Effector CD4-positive, alpha-beta T cell (primary cell): ENCODE measurements at regions not wholly inside any gene's neighbourhood (a gene's known extent, or its start where the extent isn't known, plus 50 kb on each side); places are given as distances from the start of the nearest gene placed in this dataset.
"Not testable (repeated sequence)": the region's sequence is repeated elsewhere in the genome, so short reads cannot be mapped to it uniquely, and the experiment has no call there.

Experiments
- DNase-seq: peaks from one replicate; pipeline ENCODE4 v3.0.0-alpha.2; 2020

DNA sequence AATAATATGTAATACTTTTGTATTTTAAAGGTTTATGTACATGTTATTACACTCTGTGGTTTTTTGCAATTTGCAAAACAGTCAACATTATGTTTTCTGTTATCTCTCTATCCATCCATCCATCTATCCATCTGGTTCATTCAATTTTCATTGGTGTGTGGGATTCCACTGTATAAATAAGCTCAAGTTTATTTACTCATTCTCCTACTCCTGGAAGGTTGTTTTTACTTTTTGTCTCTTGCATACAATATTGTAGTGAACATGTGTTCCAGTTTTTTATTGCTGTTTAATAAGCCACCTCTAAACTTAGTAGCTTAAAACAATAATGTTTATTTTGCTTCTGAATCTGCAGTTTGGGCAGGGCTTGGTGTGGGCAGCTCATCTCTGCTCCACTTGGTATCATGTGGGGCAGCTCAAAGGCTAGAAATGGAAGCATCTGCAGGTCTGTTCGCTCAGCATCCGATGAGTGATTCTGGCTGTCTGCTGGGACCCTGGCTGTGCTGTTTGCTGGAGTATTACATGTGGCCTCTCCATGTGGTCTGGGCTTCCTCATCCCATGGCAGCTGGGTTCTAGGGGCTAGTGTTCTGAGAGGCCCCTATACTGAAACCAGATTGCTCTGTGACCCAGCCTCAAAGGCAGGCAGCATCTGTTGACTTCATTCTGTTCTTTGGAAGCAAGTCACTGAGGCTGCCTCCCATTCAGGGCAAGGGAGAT, 98.8 kb downstream of the SLC25A47 start:
- no peak for DNase-seq

DNA sequence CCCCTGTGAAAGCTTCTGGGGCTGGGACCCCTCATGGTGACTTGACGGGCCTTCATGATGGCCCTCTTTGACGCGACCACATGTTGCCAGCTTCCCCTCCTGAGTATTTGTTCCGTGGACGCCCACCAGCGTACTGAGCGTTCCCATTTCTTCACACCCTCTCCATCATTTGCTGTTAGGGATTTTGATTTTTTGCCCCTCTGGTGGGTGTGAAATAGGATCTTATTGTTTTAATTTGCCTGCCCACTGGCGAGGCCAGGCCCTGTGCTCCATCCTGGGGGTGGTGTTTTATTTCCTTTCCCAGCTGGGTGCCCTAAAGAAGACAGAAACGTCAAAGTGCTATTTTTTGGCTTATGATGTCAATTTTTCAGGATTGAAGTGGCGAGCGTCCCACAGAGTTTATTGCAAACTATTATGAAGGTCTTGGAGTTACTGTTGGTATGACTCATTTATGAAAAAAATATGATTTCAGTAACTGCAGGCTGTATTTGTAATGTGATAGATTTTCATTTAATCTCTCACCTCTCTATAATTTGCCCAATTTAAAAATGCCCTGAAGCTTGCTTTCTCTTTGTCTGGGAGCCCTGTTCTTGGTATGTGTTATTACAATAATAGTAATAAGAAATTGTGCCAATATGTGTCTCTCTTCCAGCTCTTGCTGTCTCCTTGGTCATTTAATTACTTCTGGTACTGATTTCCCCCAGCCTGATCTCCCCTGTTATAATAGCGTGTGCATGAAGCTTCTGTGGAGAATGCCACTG, 99.6 kb downstream of the SLC25A47 start:
- DNase-seq: no peak

DNA sequence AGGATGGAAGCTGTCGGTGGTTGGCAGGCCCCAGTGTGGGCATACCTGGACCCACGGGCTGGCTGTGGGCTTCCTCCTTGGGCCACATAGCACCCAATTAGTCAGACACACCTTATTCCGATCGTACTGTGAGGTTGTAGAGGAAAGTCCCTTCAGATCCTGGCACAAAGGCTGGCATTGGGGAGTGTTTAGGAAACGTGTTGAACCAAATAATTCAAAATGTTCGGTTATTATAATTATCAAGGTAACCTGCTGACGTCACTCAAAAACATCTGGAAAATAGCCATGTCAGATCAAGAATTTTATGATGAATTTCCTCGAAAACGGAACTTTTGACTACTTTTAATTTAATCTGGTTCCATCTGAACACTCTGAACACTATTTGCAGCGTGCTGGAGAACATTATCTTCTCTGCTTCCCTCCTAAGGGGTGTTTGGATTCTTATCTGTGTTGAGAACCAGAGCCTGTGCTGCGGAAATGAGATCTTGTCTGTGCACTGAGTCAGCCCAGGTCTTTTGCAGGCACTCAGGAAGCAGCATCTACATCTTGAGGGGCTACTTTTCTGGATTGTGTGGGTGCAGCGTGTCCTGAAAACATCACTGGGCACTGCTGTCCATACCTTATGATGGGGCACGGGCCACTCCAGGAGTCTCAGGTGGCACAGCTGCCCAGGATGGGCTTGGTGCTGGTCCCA, 100.3 kb downstream of the SLC25A47 start:
- no peak for DNase-seq

DNA sequence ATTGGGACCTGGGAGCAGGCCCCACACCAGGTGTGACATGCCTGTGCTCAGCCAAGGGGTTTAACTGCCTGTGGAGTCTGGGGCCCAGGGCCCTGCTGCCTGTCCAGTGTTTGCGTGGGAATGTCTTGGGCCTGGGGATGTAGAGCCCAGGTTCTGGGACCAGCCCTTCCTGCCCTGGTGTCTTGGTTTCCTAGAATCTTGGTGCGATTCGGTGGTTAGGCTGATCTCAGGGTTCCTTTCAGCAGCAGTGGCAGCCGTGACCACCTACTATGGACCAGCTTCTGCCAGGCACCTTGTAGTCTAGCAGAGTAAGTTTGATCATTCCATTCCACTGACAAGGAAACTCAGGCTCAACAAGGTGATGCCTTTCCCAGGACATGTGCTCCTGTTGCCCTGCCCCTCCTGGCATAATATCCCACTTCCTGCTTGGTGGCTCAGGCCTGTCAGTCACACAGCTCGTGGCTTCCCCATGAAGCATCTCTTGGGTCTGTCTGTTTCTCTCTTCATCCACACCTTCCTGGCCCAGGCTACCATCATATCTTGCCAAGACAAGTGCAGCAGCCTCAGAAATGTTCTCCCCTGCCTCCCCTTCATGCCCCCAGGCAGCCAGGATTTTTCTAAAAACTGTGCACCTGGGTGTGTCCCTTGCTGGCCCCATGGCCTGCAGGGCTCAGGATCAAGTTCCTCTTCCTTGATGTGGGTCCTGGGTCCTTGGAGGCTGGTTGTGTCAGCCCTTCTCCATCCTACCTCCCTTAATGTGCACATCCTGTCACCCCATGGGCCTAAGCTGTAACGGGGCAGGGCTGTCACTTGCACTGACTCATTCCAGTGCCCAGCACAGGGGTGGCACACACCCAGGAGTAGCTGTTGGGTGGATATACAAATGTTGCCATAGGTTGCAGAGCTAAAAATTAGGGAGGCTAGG, 101.6 kb downstream of the SLC25A47 start:
- no peak for DNase-seq

DNA sequence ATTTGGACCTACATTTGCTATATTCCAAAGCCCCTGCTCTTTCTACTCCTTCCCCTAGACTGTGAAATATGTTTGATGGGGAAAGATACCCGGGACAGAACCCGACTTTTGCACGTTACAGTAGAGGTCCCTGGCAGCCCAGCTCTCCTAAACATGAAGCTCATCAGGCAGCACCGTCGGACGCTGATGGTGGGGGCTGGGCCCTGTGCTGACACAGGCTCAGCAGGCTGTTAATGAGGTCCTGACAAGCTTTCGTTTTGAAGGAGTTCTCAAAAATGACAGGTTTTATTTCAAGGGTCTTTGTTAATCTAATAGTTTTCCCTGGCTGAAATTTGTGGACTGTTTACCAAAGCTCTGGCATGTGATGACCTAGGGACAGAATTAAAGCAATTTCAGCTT, 102.3 kb downstream of the SLC25A47 start:
- no peak for DNase-seq

DNA sequence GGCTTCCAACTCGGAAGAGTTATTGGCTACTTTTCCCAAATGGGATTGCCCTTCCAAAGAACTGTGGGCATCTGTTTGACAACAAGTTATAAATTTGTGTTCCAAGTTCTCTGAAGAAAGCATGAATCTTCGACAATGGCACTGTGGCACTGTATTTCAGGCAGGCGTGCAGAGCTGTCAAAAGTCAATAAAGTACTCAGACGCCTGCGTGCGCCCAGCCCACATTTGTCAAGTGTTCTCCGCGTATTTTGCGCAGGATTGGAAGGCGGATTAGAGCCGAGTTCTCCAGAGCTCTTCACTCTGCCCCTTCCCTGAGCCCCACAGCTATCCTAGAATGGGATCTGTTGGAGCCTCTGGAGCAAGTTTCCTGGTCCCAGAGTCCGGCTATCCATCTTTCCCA, 103.2 kb downstream of the SLC25A47 start:
- DNase-seq: no peak

DNA sequence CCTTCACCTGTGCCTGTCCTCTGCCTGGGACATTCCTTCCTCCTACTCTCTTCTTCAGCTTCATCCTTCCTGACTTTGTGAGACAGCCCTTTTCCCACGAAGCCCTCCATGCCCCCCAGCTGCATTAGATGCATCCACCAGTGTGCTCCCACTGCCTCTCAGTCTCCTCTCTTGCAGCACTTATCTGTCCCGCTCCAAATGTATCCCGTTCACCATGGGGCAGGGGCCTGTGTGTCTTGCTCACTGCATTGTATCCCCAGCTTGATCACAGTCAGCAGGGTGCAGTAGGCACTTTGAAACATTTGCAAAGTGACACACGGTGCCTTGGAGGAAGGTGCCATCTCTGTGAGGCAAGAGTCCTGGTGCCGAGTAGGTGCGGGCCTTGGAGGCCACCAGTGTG, 104.0 kb downstream of the SLC25A47 start:
- DNase-seq: no peak

DNA sequence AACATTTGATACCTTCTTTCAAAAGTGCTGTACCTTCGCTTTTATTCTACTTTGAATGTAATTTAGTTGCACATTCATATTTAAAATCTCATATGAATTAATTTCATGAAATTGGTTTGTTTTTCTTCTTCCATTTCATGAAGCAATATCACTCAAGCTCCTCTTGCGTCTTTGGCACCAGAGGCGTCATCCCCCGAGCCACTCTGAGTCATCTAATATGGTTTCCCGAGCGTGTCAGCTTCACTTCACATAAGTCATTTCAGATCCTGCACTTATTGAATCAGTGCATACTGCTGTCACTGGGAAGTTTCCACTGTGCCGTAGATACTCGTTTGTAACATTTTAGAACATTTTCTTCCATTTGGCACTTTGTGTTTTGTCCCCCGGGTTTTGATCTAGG, 105.6 kb downstream of the SLC25A47 start:
- no peak for DNase-seq

DNA sequence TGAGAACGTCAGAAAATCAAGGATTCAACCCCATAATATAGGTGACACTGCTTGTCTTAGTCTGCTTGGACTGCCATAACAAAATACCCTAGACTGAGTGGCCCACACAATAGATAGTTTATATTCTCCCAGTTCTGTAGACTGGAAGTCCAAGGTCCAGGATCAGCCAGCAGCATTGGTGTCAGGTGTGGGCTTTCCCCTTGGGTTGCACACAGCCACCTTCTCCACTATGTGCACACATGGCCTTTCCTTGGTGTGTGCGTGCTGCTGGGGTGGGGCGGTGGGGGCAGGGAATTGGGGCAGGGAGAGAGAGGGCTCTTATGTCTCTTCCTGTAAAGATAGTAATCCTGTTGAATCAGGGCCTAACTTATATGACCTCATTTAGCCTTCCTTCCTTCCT, 106.4 kb downstream of the SLC25A47 start:
- no peak for DNase-seq

DNA sequence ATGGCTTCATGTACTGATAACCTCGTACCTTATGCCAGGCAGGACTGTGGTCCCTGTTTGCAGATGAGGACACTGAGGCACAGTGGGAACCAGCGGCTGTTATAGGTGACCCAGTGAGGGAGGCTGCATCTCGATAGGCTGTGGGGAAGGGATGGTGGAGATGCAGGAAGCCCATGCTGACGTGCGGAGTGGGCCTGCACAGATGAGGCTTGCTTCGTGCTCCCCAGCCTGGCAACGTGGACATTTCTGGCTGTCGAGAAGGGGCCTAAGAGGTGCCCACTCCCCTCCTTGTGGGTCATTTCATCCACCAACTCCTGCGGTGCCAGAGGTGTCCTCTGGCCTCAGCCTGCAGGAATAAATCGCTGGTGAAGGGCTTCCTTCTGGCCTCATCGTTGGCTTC, 107.4 kb downstream of the SLC25A47 start:
- no peak for DNase-seq

DNA sequence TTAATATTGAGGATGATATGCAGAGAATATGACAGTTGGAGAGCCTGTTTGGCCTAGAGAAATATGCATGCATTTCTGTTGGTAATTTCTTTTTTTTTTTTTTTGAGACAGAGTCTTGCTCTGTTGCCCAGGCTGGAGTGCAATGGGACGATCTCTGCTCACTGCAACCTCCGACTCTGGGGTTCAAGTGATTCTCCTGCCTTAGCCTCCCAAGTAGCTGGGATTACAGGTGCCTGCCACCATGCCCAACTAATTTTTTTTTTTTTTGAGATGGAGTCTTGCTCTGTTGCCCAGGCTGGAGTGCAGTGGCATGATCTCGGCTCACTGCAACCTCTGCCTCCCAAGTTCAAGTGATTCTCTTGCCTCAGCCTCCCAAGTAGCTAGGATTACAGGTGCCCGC, 108.3 kb downstream of the SLC25A47 start:
- DNase-seq: not testable (repeated sequence)

DNA sequence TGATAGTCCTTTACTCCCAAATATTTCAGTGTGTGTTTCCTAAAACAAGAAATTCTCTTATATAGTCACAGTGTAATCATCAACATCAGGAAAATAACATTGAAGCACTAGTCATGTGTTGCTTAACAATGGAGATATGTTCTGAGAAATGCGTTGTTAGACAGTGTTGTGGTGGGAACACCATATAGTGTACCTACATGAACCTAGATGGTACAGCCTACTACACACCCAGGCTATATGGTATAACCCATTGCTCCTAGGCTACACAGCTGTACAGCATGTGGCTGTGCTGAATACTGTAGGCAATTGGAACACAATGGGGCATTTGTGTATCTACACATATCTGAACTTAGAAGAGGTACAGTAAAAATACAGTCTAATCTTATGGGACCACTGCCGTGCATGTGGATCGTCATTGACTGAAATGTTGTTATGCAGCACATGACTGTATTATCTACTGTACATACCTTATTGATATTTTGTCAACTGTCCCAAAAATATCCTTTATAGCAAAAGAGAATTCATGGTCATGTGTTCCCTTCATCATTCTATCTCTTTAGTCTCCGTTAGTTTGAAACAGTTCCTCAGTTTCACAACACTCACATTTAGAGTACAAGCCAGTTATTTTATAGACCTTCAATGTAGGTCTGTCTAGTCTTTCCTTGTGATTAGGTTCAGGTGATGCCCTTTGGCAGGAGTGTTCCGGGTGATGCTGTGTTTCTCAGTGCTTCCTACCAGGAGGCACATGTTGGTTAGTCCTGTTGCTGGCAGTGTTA, 109.7 kb downstream of the SLC25A47 start:
- no peak for DNase-seq

DNA sequence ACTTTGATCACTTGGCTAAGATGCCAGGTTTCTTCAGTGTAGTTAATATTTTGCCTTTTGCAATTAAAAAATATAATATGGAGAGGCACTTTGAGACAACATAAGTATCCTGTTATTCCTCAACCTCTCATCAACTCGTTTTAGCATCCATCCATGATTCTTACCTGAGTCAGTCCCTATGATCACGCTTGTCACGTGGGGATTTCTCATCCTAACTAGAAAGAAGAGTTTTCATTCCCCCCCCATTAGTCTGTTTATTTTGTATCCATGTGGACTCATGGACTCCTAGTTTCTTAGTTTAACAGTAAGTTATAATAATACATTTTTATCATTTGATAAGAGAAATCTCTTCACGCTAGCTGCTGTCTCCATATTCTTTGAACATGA, 110.3 kb downstream of the SLC25A47 start:
- DNase-seq: no peak

DNA sequence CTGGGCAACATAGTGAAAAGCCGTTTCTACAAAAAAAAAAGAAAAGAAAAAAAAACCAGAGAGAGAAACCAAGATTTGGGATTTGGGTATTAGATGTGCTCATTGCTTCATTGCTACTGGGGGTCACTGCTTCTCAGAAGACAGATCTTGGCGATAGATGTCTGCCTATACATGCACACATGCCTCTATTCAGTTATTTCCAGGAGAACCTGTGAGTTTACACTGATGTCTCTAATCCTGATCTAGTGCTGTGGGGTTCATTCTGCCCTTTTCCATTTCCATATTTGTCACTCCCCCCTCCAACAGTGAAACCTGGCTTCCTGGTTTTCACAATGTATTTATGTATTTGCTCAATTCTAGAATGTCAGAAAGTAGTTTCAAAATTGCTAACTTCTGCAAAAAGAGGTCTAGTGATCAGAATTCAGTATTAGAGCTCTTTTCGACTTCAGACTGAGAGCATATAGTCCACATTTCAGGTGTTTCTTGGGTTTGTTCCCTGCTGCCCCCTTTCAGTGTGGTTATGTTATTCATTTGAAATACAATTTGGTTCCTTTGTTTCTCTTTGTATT, 111.0 kb downstream of the SLC25A47 start:
- DNase-seq: no peak

DNA sequence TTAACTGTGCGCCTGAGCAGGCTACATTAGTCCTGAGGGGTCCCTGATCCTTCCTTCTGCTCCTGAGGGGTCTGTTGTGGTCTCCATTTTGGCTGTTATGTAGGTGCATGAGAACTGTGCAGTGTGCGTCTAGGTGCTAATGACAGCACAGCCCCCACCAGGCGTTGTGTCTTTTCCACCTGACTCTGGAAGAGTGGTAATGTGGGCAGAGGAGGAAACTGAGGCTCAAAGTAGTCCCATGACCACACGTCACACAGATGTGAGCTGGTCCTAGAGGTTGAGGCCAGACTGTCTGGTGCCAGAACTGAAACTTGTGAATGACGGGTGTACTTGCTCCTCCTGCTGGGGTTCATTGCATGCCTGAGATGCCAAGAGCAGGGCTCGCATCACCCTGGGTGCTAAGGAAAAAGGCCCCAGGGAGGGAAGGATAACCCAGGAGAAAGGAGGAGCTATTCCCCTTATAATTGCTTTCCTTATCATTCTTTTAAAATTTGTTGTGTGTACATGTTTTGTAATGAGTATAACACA, 111.8 kb downstream of the SLC25A47 start:
- no peak for DNase-seq

DNA sequence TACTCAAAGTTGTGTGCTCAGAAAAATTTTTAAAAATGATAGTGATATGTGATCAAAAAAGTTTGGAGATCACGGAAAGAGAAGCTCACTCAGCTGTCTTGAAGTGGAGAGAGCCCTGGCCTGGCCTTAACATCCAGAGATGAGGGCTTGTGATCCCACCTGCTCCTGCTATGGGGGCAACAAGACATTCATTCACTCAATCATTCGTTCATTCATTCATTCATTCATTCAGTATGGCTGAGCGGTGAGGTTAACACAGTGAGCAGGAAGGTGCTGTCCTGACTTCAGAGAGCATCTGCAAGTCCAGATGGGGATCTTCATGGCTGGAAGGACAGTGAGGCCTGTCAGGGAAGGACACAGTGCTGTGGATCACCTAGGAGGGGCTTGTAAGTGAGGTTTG, 112.3 kb downstream of the SLC25A47 start:
- DNase-seq: no peak

DNA sequence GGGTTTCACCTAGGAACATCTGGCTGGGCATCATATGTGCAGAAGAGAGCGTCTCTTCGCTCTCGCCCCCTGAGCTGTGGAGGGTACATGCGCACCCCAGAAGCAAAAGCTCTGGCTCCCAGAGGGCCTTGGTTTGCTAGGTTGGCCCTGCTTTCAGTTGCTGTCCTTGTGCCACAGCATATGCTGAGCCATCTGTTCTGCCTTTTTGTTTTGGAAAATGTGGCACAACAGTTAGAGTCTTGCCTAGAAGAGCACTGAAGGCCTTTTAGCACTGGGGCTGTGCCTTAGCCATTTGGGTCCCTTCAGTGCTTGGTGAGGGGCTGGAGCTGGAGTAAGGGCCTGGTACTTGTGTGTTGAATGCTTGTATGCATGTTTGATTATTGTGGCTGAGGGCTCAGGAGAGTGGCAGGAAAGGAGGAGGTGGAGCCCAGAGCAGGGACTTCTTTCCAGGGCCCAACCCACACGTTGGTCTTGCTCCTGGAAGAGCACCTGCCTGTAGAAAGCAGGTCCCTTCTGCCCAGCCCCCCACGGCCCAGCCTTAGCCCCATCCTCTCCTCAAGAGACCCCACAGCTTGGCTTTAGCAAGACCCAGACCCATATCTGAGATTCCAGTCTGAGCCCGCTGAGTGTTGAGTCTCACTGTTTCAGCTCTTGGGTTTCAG, 113.7 kb downstream of the SLC25A47 start:
- DNase-seq: no peak

DNA sequence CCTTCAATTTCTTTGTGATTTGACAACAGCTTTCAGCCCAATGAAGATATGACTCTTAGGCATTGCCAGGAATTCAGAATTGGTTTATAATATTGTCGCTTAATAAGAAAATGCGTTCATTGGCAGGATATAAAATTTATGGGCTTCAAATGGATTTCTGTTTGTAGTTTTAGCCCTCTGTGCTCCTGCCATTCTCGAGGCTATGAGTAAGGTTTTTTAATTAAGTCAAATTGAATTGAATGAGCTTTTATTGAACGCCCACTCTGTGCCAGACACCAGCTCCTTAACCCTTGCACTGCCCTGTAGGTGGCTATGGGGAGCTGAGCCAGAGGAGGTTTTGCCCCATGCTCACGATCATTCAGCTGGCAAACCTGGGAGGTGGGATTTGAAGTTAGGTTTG, 115.1 kb downstream of the SLC25A47 start:
- DNase-seq: no peak

DNA sequence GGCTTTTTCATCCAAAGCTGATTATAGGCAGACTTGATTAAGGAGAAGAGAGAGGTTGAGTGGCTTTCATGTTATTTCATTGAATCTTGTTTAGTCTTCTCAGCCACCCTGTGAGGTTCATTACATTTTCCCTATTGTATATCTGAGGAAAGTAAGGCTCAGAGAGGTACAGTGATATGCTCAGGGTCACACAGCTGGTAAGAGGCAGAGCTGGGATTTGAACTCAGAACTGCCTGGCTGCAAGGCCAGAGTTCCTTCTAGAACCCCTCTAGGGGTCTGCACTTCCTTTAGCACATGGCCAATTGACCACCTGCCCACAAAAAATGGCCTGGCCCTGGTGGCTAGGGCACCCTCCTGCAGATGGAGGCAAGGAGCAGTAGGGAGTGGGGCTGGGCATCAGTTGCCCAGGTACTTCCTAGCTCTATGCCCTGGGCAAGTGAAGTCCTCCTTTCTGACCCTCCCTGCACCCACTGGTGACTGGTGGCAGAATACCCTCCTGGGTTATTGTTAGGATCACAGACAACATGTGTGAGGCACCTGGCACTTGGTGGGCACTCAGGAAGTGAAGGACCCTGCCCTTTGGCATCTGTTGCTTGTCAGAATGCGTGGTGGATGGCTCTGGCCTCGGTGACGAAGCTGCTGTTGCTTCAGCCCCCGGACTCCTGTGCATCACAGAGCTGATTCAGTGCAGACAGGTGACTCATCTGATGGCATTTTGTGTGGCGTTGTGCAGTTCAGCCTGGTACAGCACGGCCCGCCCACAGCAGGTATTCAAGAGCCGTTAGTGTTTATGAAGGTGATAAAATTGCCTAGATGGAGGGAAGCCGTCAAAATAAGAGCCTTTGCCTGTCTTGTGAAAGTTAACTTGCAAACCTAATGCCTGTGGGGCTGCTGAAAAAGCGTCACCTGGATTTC, 115.8 kb downstream of the SLC25A47 start:
- DNase-seq: no peak

DNA sequence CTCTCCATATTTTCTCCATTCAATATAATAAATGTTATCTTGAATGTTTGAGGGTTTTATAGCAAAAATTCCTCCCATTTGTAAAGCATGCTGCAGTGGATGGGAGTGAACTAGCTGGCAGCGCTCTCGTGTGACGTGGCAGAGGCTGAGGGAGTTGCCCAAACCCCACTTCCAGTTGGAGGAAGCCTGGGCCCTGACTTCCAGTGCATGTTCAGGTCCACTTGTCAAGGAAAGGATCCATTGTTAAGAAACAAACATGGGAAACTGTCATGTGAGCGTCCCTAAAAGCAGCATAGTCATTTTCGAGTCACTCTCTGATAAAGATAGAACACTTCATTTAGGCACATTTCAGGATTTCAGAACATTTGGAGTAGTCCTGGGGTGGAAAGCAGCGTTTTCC, 116.6 kb downstream of the SLC25A47 start:
- no peak for DNase-seq
